Fibroblast of lung (primary cell): ENCODE measurements at regions not wholly inside any gene's neighbourhood (a gene's known extent, or its start where the extent isn't known, plus 50 kb on each side); places are given as distances from the start of the nearest gene placed in this dataset.

Experiments used
- DNase-seq, 2 donors: peaks; one replicate each; pipeline versions ENCODE4 v3.0.0 to v3.0.0-alpha.2; 2010; ENCODE audit warnings: low read depth in 2 of 2
- H2AFZ ChIP-seq: 2 replicates; pipeline ENCODE4 v1.5.1; 2012; ENCODE audit warnings: low read length, control low read depth, inconsistent platforms
- H3K27ac ChIP-seq: 2 replicates; pipeline ENCODE4 v1.5.1; 2011; ENCODE audit warnings: low read length, control low read depth; ENCODE audit not compliant: insufficient read depth
- H3K27me3 ChIP-seq: 2 replicates; pipeline ENCODE4 v1.5.1; 2011; ENCODE audit warnings: mild to moderate bottlenecking, low read length; ENCODE audit not compliant: control insufficient read depth, insufficient read depth
- H3K36me3 ChIP-seq: 2 replicates; pipeline ENCODE4 v1.5.1; 2011; ENCODE audit warnings: low read length; ENCODE audit not compliant: control insufficient read depth, insufficient read depth
- H3K4me1 ChIP-seq: 2 replicates; pipeline ENCODE4 v1.5.1; 2011; ENCODE audit warnings: low read length; ENCODE audit not compliant: control insufficient read depth, insufficient read depth; ENCODE audit errors: extremely low read depth
- H3K4me2 ChIP-seq: 2 replicates; pipeline ENCODE4 v1.5.1; 2011; ENCODE audit warnings: low read length, control low read depth; ENCODE audit not compliant: insufficient read depth; ENCODE audit errors: extremely low read depth
- H3K4me3 ChIP-seq, 4 experiments: fragments of 200-600 bp in 1 of 4; sonication (generic) in 1 of 4; replicated peaks in 1 of 4; 2 replicates each; pipeline ENCODE4 v1.5.1; 2011 to 2016; ENCODE audit warnings: low read length in 4 of 4, low read depth in 3 of 4, mild to moderate bottlenecking in 3 of 4, control low read depth in 2 of 4, inconsistent platforms in 1 of 4, mixed read lengths in 1 of 4; ENCODE audit not compliant: insufficient read depth in 1 of 4; ENCODE audit errors: control extremely low read depth in 1 of 4
- H3K79me2 ChIP-seq: 2 replicates; pipeline ENCODE4 v1.5.1; 2012; ENCODE audit warnings: mild to moderate bottlenecking, low read length, inconsistent platforms; ENCODE audit not compliant: control insufficient read depth, insufficient read depth
- H3K9ac ChIP-seq: 2 replicates; pipeline ENCODE4 v1.5.1; 2011; ENCODE audit warnings: mild to moderate bottlenecking, low read length, control low read depth; ENCODE audit not compliant: insufficient read depth
- H3K9me3 ChIP-seq: 2 replicates; pipeline ENCODE4 v1.5.1; 2012; ENCODE audit warnings: low read depth, low read length; ENCODE audit not compliant: control insufficient read depth, insufficient read depth
- H4K20me1 ChIP-seq: 2 replicates; pipeline ENCODE4 v1.5.1; 2011; ENCODE audit warnings: low read length; ENCODE audit not compliant: control insufficient read depth, insufficient read depth; ENCODE audit errors: extremely low read depth
- EZH2 ChIP-seq: IDR thresholded peaks from 2 replicates; pipeline ENCODE4 v1.5.1; 2012; ENCODE audit warnings: low read length, control low read depth, mild to moderate bottlenecking; ENCODE audit errors: missing control alignments
- TF ChIP-seq, protein P1 (sequence below), 2 donors: IDR thresholded peaks in 1 of 2; conservative IDR thresholded peaks in 1 of 2; 1 replicate in 1 of 2; 2 replicates in 1 of 2; pipeline ENCODE4 v1.5.1; 2011 to 2012; ENCODE audit warnings: low read length in 2 of 2, control low read depth in 1 of 2, inconsistent platforms in 1 of 2, low read depth in 1 of 2, mild to moderate bottlenecking in 1 of 2

DNA sequence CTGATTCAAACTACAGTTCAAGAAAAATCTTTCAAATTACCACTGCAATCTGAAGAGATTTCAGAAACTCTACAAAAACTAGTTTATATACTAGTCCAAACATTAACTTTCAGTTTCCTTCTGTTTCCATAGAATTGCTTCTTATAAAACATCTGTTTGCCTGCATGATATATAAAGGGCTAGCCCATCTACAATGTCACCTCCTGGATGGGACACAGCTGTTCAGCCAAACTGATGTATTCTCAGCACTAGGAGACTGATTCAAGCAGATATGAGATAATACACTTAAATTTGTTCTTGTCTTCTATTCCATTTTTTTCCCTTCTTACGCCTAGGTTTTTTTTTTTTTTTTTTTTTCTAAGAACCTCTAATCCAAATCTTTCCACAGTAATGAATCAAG, 1569.7 kb upstream of the IGFBP7 start:
- Histone ChIP-seq H3K27ac (no peak overlapping the region), H3K4me1 (no peaks in the 10 kb centered on the region), H3K36me3 (no peaks in the 10 kb centered on the region), H3K4me3 (no peak overlapping the region), H3K4me2 (no peak overlapping the region), H3K9ac (no peak overlapping the region), H3K9me3 (no peaks in the 10 kb centered on the region), H2AFZ (no peak overlapping the region), H3K79me2 (no peaks in the 10 kb centered on the region), H4K20me1 (no peaks in the 10 kb centered on the region), H3K27me3 (no peaks in the 10 kb centered on the region)
- no peak for TF ChIP-seq EZH2
- TF ChIP-seq, protein P1, sequence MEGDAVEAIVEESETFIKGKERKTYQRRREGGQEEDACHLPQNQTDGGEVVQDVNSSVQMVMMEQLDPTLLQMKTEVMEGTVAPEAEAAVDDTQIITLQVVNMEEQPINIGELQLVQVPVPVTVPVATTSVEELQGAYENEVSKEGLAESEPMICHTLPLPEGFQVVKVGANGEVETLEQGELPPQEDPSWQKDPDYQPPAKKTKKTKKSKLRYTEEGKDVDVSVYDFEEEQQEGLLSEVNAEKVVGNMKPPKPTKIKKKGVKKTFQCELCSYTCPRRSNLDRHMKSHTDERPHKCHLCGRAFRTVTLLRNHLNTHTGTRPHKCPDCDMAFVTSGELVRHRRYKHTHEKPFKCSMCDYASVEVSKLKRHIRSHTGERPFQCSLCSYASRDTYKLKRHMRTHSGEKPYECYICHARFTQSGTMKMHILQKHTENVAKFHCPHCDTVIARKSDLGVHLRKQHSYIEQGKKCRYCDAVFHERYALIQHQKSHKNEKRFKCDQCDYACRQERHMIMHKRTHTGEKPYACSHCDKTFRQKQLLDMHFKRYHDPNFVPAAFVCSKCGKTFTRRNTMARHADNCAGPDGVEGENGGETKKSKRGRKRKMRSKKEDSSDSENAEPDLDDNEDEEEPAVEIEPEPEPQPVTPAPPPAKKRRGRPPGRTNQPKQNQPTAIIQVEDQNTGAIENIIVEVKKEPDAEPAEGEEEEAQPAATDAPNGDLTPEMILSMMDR (conservative IDR thresholded peaks at IDR 0.05 in 1 of 2, IDR thresholded peaks at IDR 0.05 in 1 of 2; ENCODE audit: low read depth in 1 of 2, low read length in 2 of 2), result no peak
- no peak for DNase-seq

DNA sequence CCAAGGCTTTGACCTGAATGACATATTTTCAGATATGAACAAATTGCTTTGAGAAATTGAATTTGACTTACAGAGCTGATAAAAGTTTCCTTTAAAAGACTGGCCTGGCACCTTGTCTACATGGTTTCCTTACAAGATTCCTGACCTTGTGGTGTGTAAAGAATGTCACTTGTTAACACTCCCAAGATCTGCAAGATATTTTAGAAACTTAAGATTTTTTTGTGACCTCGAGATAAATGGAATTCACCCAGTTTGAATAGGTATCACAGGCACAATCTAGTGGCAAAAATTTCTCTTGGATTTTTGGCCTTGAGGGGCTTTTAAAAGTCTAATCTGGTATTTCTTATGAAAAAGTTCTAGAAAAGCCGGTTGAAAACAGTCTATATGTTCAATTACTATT, 1568.9 kb upstream of the IGFBP7 start:
- H3K27ac ChIP-seq, result no peak overlapping the region
- no peak for DNase-seq
- H2AFZ ChIP-seq, result no peak overlapping the region
- H3K36me3 ChIP-seq, result no peaks in the 10 kb centered on the region
- H3K4me3 ChIP-seq, result no peak overlapping the region
- H3K9me3 ChIP-seq, result no peaks in the 10 kb centered on the region
- no peaks in the 10 kb centered on the region for H3K4me1 ChIP-seq
- H3K9ac ChIP-seq, result no peak overlapping the region
- H3K27me3 ChIP-seq, result no peaks in the 10 kb centered on the region
- H4K20me1 ChIP-seq, result no peaks in the 10 kb centered on the region
- H3K79me2 ChIP-seq, result no peaks in the 10 kb centered on the region
- no peak overlapping the region for H3K4me2 ChIP-seq
- no peak for TF ChIP-seq EZH2
- TF ChIP-seq, protein P1 (conservative IDR thresholded peaks at IDR 0.05 in 1 of 2, IDR thresholded peaks at IDR 0.05 in 1 of 2; ENCODE audit: low read depth in 1 of 2, low read length in 2 of 2), result no peak

DNA sequence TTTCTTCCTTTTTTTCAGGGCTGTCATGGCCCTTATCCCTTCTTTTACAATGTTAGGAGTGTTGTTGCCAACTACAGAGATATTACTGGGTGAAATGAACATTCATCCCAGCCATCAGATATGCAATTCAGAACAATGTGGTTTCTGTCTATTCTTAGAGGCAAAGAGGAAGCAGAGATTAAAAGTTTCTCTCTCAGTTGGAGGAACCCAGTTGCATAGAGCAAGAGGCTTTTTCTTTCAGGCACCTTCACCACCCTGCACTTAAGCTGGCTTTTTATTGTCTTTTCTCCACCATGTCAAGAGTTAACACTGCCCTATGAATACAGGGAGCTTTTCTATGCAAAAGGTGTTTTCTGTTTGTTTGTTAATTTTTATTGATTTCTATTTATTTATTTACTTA, 1559.6 kb upstream of the IGFBP7 start:
- Histone ChIP-seq H3K4me2 (no peak overlapping the region), H2AFZ (no peak overlapping the region), H4K20me1 (no peaks in the 10 kb centered on the region), H3K27me3 (no peaks in the 10 kb centered on the region), H3K4me1 (no peaks in the 10 kb centered on the region), H3K79me2 (no peaks in the 10 kb centered on the region), H3K9ac (no peak overlapping the region), H3K27ac (no peak overlapping the region), H3K9me3 (no peaks in the 10 kb centered on the region), H3K36me3 (no peaks in the 10 kb centered on the region), H3K4me3 (no peak overlapping the region)
- no peak for TF ChIP-seq EZH2
- TF ChIP-seq, protein P1 (conservative IDR thresholded peaks at IDR 0.05 in 1 of 2, IDR thresholded peaks at IDR 0.05 in 1 of 2; ENCODE audit: low read depth in 1 of 2, low read length in 2 of 2), result no peak
- DNase-seq, result no peak
